ENCODE measurements at regions not wholly inside any gene's neighbourhood (a gene's known extent, or its start where the extent isn't known, plus 50 kb on each side); places are given as distances from the start of the nearest gene placed in this dataset.

DNA sequence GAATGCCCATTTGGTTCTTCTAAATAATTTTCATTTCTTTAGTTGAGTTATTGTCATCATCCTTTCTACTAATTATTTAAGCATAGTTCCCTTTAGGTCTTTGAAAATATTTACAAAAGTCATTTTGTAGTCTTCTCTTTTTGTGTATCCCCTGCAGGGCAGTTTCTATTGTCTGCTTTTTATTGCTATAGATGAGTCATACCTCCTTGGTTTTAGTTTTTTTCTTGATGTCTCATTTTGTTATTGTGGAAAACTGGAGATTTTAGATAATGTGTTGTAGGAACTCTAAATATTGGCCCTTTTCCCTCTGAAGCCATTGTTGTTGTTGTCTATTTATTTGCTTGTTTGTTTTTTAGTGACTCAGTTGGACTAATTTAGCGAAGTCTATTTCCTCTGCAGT, 387.9 kb downstream of the NUF2 start:
- POLR2A ChIA-PET (ENCODE audit: low non-redundant PET), result no interaction called here
- H3K27me3 ChIP-seq (replicated peaks; ENCODE audit: insufficient read depth, low read depth, low read length, poor library complexity), result no peaks in the 10 kb centered on the region
- H3K4me3 ChIP-seq (ENCODE audit: low read depth, low read length, poor library complexity, severe bottlenecking), result no peak overlapping the region
- H3K4me1 ChIP-seq (ENCODE audit: insufficient read depth, low read length, poor library complexity, severe bottlenecking), result peaks cover 21% of the 10 kb centered on the region
- DNase-seq (ENCODE audit: low spot score), result peak; percentile 64
- CTCF ChIA-PET, result no interaction called here
- peak overlapping the region; percentile 3 for H3K27ac ChIP-seq (ENCODE audit: low read depth, low read length, poor library complexity, severe bottlenecking)
- TF ChIP-seq EZH2 (IDR thresholded peaks at IDR 0.05; ENCODE audit: borderline replicate concordance, low read depth, low read length, poor library complexity, severe bottlenecking), result no peak
- TF ChIP-seq, protein P1, sequence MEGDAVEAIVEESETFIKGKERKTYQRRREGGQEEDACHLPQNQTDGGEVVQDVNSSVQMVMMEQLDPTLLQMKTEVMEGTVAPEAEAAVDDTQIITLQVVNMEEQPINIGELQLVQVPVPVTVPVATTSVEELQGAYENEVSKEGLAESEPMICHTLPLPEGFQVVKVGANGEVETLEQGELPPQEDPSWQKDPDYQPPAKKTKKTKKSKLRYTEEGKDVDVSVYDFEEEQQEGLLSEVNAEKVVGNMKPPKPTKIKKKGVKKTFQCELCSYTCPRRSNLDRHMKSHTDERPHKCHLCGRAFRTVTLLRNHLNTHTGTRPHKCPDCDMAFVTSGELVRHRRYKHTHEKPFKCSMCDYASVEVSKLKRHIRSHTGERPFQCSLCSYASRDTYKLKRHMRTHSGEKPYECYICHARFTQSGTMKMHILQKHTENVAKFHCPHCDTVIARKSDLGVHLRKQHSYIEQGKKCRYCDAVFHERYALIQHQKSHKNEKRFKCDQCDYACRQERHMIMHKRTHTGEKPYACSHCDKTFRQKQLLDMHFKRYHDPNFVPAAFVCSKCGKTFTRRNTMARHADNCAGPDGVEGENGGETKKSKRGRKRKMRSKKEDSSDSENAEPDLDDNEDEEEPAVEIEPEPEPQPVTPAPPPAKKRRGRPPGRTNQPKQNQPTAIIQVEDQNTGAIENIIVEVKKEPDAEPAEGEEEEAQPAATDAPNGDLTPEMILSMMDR (conservative IDR thresholded peaks at IDR 0.05; ENCODE audit: low read depth, low read length), result no peak
- BruUV-seq (replicated peaks), result no TSS peak
- no peaks in the 10 kb centered on the region for H3K36me3 ChIP-seq (ENCODE audit: insufficient read depth, low read length, poor library complexity, severe bottlenecking)
- intact Hi-C loops (cut with micrococcal nuclease; ENCODE audit: unreplicated experiment), result loop anchor here (10.0 kb wide), 2 partner anchors 175 to 335 kb away; no protein-coding TSS in a partner anchor
- peaks cover 16% of the 10 kb centered on the region for H3K9me3 ChIP-seq (ENCODE audit: low read depth, low read length, poor library complexity, severe bottlenecking)

DNA sequence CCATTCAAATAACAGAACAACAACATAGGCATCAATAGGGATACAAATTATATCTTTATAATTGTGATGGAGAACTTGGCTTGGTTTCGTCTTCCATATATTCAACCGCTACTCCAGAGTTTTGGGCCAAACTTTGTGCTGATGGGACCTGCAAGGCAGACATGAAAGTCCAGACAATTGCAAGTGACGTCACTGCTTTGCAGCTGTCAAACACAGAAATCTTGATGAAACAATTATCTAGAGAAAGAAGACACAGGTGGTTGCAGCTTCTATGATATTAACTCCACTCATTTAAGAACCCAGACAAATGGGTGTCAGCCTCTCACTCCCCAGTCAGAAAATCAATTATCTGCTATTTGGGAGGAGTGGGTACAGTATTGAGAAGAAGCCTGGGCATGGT, 390.6 kb downstream of the NUF2 start:
- BruUV-seq (replicated peaks), result no TSS peak
- DNase-seq (ENCODE audit: low spot score), result no peak
- Histone ChIP-seq H3K36me3 (ENCODE audit: insufficient read depth, low read length, poor library complexity, severe bottlenecking) (no peaks in the 10 kb centered on the region), H3K4me3 (ENCODE audit: low read depth, low read length, poor library complexity, severe bottlenecking) (no peak overlapping the region), H3K9me3 (ENCODE audit: low read depth, low read length, poor library complexity, severe bottlenecking) (peaks cover 13% of the 10 kb centered on the region), H3K4me1 (ENCODE audit: insufficient read depth, low read length, poor library complexity, severe bottlenecking) (peaks cover 8% of the 10 kb centered on the region), H3K27ac (ENCODE audit: low read depth, low read length, poor library complexity, severe bottlenecking) (no peak overlapping the region), H3K27me3 (replicated peaks; ENCODE audit: insufficient read depth, low read depth, low read length, poor library complexity) (no peaks in the 10 kb centered on the region)
- ChIA-PET POLR2A (ENCODE audit: low non-redundant PET) (no interaction called here), CTCF (no interaction called here)
- intact Hi-C loops (cut with micrococcal nuclease; ENCODE audit: unreplicated experiment), result no loop called here
- TF ChIP-seq, protein P1 (conservative IDR thresholded peaks at IDR 0.05; ENCODE audit: low read depth, low read length), result no peak
- no peak for TF ChIP-seq EZH2 (IDR thresholded peaks at IDR 0.05; ENCODE audit: borderline replicate concordance, low read depth, low read length, poor library complexity, severe bottlenecking)

DNA sequence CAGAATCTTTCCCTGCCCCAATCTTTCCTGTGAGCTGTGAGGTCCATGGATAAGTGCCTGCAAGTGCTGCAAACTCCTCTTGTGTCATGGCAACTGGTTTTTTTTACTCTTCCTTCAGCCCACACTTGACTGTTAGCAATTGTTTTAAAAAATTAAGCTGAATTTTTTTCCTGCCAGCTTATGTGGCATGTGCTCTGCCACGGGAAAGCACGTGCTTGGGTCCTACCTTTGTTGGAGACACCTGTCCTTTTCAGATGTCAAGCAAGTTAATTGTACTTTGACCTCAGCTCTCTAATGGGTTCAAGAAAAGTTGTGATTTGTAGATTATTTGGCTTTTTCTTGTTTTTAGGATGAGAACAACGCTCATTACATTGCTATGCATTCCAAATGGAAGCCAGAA, 398.5 kb downstream of the NUF2 start:
- CTCF ChIA-PET, result no interaction called here
- H3K4me1 ChIP-seq (ENCODE audit: insufficient read depth, low read length, poor library complexity, severe bottlenecking), result no peaks in the 10 kb centered on the region
- no peaks in the 10 kb centered on the region for H3K27me3 ChIP-seq (replicated peaks; ENCODE audit: insufficient read depth, low read depth, low read length, poor library complexity)
- BruUV-seq (replicated peaks), result no TSS peak
- POLR2A ChIA-PET (ENCODE audit: low non-redundant PET), result no interaction called here
- H3K27ac ChIP-seq (ENCODE audit: low read depth, low read length, poor library complexity, severe bottlenecking), result no peak overlapping the region
- H3K4me3 ChIP-seq (ENCODE audit: low read depth, low read length, poor library complexity, severe bottlenecking), result no peak overlapping the region
- TF ChIP-seq, protein P1 (conservative IDR thresholded peaks at IDR 0.05; ENCODE audit: low read depth, low read length), result no peak
- TF ChIP-seq EZH2 (IDR thresholded peaks at IDR 0.05; ENCODE audit: borderline replicate concordance, low read depth, low read length, poor library complexity, severe bottlenecking), result no peak
- intact Hi-C loops (cut with micrococcal nuclease; ENCODE audit: unreplicated experiment), result no loop called here
- DNase-seq (ENCODE audit: low spot score), result no peak
- H3K36me3 ChIP-seq (ENCODE audit: insufficient read depth, low read length, poor library complexity, severe bottlenecking), result no peaks in the 10 kb centered on the region
- peaks cover 25% of the 10 kb centered on the region for H3K9me3 ChIP-seq (ENCODE audit: low read depth, low read length, poor library complexity, severe bottlenecking)
